Choroid plexus epithelial cell (primary cell): ENCODE measurements at regions not wholly inside any gene's neighbourhood (a gene's known extent, or its start where the extent isn't known, plus 50 kb on each side); places are given as distances from the start of the nearest gene placed in this dataset.
A peak's percentile ranks its signal among the peaks of the same experiment; 100 is the strongest.

Experiments used
- DNase-seq: peaks from one replicate; pipeline ENCODE4 v3.0.0-alpha.2; 2010; ENCODE audit warnings: low read depth
- H3K4me3 ChIP-seq: 2 replicates; pipeline ENCODE4 v1.5.1; 2011; ENCODE audit warnings: low read depth, mild to moderate bottlenecking, control low read depth, low read length, moderate library complexity
- TF ChIP-seq, protein P1 (sequence below): conservative IDR thresholded peaks from 2 replicates; pipeline ENCODE4 v1.5.1; 2011; ENCODE audit warnings: low read depth, mild to moderate bottlenecking, control low read depth, inconsistent platforms, low read length, moderate library complexity

DNA sequence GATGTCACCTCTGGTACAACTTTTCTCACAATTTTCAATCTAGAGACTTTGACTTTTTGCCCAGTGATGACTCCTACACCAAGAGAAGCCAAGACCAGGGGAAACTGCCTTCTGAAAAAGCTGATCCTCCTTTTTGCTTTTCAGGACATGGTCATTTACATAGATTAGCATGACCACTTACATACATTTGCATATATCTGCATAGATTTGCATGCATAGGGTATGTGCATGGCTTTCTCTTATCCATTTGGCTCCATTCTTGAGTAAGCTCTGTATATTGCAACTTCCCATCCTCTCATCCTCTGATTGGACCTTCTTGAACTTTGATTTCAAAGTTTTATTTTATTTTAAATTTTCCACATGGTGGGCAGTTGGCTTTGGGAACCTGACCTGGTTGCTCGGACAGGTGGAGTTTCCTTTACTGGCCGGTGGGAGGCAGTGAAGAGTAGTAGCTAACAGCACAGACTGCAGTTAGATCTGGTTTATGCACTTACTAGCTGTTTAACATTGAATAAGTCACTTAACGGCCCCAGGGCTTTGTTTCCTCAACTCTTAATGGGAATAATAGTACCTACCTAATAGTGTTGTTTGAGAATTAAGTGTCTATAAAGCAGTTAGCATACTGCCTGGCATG, 92.9 kb downstream of the GPR139 start:
- TF ChIP-seq, protein P1, sequence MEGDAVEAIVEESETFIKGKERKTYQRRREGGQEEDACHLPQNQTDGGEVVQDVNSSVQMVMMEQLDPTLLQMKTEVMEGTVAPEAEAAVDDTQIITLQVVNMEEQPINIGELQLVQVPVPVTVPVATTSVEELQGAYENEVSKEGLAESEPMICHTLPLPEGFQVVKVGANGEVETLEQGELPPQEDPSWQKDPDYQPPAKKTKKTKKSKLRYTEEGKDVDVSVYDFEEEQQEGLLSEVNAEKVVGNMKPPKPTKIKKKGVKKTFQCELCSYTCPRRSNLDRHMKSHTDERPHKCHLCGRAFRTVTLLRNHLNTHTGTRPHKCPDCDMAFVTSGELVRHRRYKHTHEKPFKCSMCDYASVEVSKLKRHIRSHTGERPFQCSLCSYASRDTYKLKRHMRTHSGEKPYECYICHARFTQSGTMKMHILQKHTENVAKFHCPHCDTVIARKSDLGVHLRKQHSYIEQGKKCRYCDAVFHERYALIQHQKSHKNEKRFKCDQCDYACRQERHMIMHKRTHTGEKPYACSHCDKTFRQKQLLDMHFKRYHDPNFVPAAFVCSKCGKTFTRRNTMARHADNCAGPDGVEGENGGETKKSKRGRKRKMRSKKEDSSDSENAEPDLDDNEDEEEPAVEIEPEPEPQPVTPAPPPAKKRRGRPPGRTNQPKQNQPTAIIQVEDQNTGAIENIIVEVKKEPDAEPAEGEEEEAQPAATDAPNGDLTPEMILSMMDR = peak; percentile 34
- DNase-seq = peak; percentile 4
- H3K4me3 ChIP-seq = no peak overlapping the region

GRCh38 chr16:19979638-19980037, 94.1 kb downstream of the GPR139 start:
- TF ChIP-seq, protein P1 = no peak
- H3K4me3 ChIP-seq = no peak overlapping the region
- no peak for DNase-seq

GRCh38 chr16:19974607-19975006, 90.0 kb upstream of the GPRC5B start:
- TF ChIP-seq, protein P1 = no peak
- no peak for DNase-seq
- H3K4me3 ChIP-seq = no peak overlapping the region

DNA sequence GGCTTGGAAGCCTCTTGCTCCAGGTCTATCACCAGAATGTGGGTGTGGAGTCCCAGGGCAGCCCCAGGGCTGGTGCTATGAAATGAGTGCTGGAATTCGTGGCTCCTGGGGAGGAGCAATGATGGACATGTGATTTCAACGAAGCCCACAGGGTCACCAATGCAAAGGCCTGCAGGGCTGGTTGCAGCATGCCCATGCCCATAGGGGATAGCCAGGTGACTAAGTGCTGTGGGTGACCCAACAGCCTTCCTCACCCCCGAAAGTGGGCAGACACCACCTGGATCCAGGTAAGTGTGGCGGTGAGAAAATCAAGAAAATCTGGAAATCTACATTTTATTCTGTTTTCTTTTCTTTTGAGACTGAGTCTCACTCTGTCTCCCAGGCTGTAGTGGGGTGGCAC, 87.5 kb upstream of the GPRC5B start:
- no peak overlapping the region for H3K4me3 ChIP-seq
- TF ChIP-seq, protein P1 = no peak
- DNase-seq = no peak

- DNase-seq = no peak
- TF ChIP-seq, protein P1 = no peak
- H3K4me3 ChIP-seq = no peak overlapping the region
These were observed 84.4 kb upstream of the GPRC5B start for GRCh38 chr16:19968891-19969683.

GRCh38 chr16:19967963-19968362, 83.3 kb upstream of the GPRC5B start:
- TF ChIP-seq, protein P1 = no peak
- no peak for DNase-seq
- no peak overlapping the region for H3K4me3 ChIP-seq
